K562 (cell line): ENCODE measurements at regions not wholly inside any gene's neighbourhood (a gene's known extent, or its start where the extent isn't known, plus 50 kb on each side); places are given as distances from the start of the nearest gene placed in this dataset.

ENCODE experiments used
- ATAC-seq: fragments of 200-7000 bp; cut with Tn5 transposase; 3 replicates; pipeline ENCODE4 v1.9.1; 2020; ENCODE audit warnings: moderate library complexity
- BruUV-seq: library from RNA; stranded (reverse); fragments of 400-500 nt; replicated peaks from 2 replicates; lab custom pipeline; 2021; lab: Mats Ljungman, UMichigan
- CTCF ChIA-PET: fragments of 300-600 bp; formaldehyde crosslinking; extraction: SDS; loops from one replicate; lab custom pipeline; 2021; ENCODE audit warnings: low intra/inter-chr PET ratio; lab: Yijun Ruan, JAX
- POLR2A ChIA-PET: fragments of 300-600, 350-650 bp; sonication (Branson Sonifier 250); formaldehyde crosslinking; extraction: SDS; loops from one replicate; lab custom pipeline; 2021; ENCODE audit warnings: antibody characterized with exemption, inconsistent platforms; lab: Yijun Ruan, JAX
- DNase-seq, 4 experiments: peaks; one replicate each; pipeline versions ENCODE4 v3.0.0 to v3.0.0-alpha.2; 2011 to 2018; ENCODE audit warnings: low spot score in 3 of 4, mixed read lengths in 3 of 4; ENCODE audit errors: extremely low read depth in 1 of 4
- FAIRE-seq: peaks from 2 replicates; lab custom pipeline; 2011; peaks lifted over from hg19 to GRCh38; lab: Jason Lieb, UNC
- H2AFZ ChIP-seq: 2 replicates; pipeline ENCODE4 v1.6.0; 2011; ENCODE audit warnings: low read depth, low read length, control low read depth, inconsistent platforms
- H3K27ac ChIP-seq: fragments of 200-600 bp; 3 replicates; pipeline ENCODE4 v1.8.0; 2011; ENCODE audit warnings: low read depth, mild to moderate bottlenecking, control low read depth, inconsistent platforms, low read length, moderate library complexity, mixed read lengths; ENCODE audit errors: extremely low read depth
- H3K27me3 ChIP-seq, 2 experiments: fragments of 300-600 bp in 1 of 2; 2 replicates in 1 of 2; 3 replicates in 1 of 2; pipeline versions ENCODE4 v1.6.0 to v1.8.0; 2011; ENCODE audit warnings: inconsistent platforms in 2 of 2, low read length in 2 of 2, mild to moderate bottlenecking in 1 of 2, mixed read lengths in 1 of 2, moderate library complexity in 1 of 2; ENCODE audit not compliant: control insufficient read depth in 2 of 2, insufficient read depth in 2 of 2
- H3K36me3 ChIP-seq: fragments of 300-600 bp; 3 replicates; pipeline ENCODE4 v1.8.0; 2011; ENCODE audit warnings: mild to moderate bottlenecking, low read length, inconsistent platforms; ENCODE audit not compliant: control insufficient read depth, insufficient read depth
- H3K4me1 ChIP-seq, 2 experiments: fragments of 200-600 bp in 1 of 2; replicated peaks in 1 of 2; 2 replicates in 1 of 2; 3 replicates in 1 of 2; pipeline versions ENCODE4 v1.5.1 to v1.8.0; 2011; ENCODE audit warnings: inconsistent platforms in 2 of 2, low read length in 2 of 2, mild to moderate bottlenecking in 1 of 2, mixed read lengths in 1 of 2, moderate library complexity in 1 of 2; ENCODE audit not compliant: control insufficient read depth in 2 of 2, insufficient read depth in 2 of 2
- H3K4me2 ChIP-seq: 2 replicates; pipeline ENCODE4 v1.6.1; 2011; ENCODE audit warnings: low read length, control low read depth, inconsistent platforms, mixed read lengths; ENCODE audit not compliant: insufficient read depth
- H3K4me3 ChIP-seq: fragments of 200-600 bp; sonication (generic), shearing (Covaris generic); 2 replicates; pipeline ENCODE4 v1.5.1; 2016; ENCODE audit warnings: control low read depth, inconsistent platforms
- H3K79me2 ChIP-seq: fragments of 200-600 bp; 3 replicates; pipeline ENCODE4 v1.8.0; 2011; ENCODE audit warnings: low read length, inconsistent platforms; ENCODE audit not compliant: control insufficient read depth, insufficient read depth
- H3K9ac ChIP-seq, 2 experiments: 2 replicates each; pipeline versions ENCODE4 v1.6.0 to v1.6.1; 2011; ENCODE audit warnings: low read depth in 2 of 2, low read length in 2 of 2, control low read depth in 1 of 2, inconsistent platforms in 1 of 2, mild to moderate bottlenecking in 1 of 2, mixed read lengths in 1 of 2; ENCODE audit not compliant: insufficient read depth in 1 of 2
- H3K9me1 ChIP-seq: one replicate; pipeline ENCODE4 v1.6.0; 2011; ENCODE audit warnings: inconsistent platforms, mild to moderate bottlenecking, low read length, moderate library complexity; ENCODE audit not compliant: control insufficient read depth, insufficient read depth
- H3K9me3 ChIP-seq: replicated peaks from 2 replicates; pipeline ENCODE4 v1.5.1; 2011; ENCODE audit warnings: low read depth, low read length, inconsistent platforms; ENCODE audit not compliant: control insufficient read depth, insufficient read depth
- H4K20me1 ChIP-seq: replicated peaks from 2 replicates; pipeline ENCODE4 v1.6.1; 2011; ENCODE audit warnings: low read length, inconsistent platforms, mixed read lengths; ENCODE audit not compliant: control insufficient read depth, insufficient read depth
- ARNT ChIP-seq, 2 experiments: fragments of 450-650 bp; IDR thresholded peaks; 2 replicates each; pipeline ENCODE4 v1.6.1; 2016; ENCODE audit warnings: mild to moderate bottlenecking in 1 of 2
- CHD4 ChIP-seq: fragments of 200-600 bp; sonication (generic); IDR thresholded peaks from 3 replicates; pipeline ENCODE4 v1.6.1; 2012; ENCODE audit warnings: low read depth, mild to moderate bottlenecking, mixed read lengths, low read length, inconsistent platforms; ENCODE audit not compliant: insufficient read depth, insufficient replicate concordance, poor library complexity, severe bottlenecking
- DPF2 ChIP-seq: fragments of 450-650 bp; IDR thresholded peaks from 2 replicates; pipeline ENCODE4 v1.6.1; 2016
- JUND ChIP-seq, 2 experiments: IDR thresholded peaks; 2 replicates in 1 of 2; 3 replicates in 1 of 2; pipeline ENCODE4 v1.6.1; 2011; ENCODE audit warnings: borderline replicate concordance in 2 of 2, low read depth in 2 of 2, low read length in 2 of 2, improper control_type of control experiment in 1 of 2, missing biosample characterization in 1 of 2, missing genetic modification characterization in 1 of 2, missing genetic modification reagents in 1 of 2
- KDM1A ChIP-seq, 2 experiments: fragments of 450-650 bp; IDR thresholded peaks; 2 replicates each; pipeline ENCODE4 v1.6.1; 2016; ENCODE audit warnings: mild to moderate bottlenecking in 2 of 2
- SIN3B ChIP-seq: fragments of 450-650 bp; IDR thresholded peaks from 2 replicates; pipeline ENCODE4 v1.6.1; 2017; ENCODE audit warnings: low read depth, mild to moderate bottlenecking, moderate library complexity
- ZBTB33 ChIP-seq: sonication (generic); formaldehyde crosslinking; IDR thresholded peaks from 2 replicates; pipeline ENCODE4 v1.8.1; 2023; ENCODE audit warnings: mild to moderate bottlenecking, missing genetic modification reagents
- ZBTB9 ChIP-seq: fragments of 450-650 bp; formaldehyde crosslinking; IDR thresholded peaks from 2 replicates; pipeline ENCODE4 v1.4.0; 2020; ENCODE audit warnings: mild to moderate bottlenecking, moderate library complexity
- ZC3H4 ChIP-seq: sonication (generic); formaldehyde crosslinking; IDR thresholded peaks from 2 replicates; pipeline ENCODE4 v1.9.0; 2021; ENCODE audit warnings: missing genetic modification reagents, borderline replicate concordance
- ZFPM2 ChIP-seq: fragments of 250-450 bp; sonication (Bioruptor Pico); IDR thresholded peaks from 2 replicates; pipeline ENCODE4 v1.5.1; 2022; ENCODE audit warnings: mild to moderate bottlenecking
- ZSCAN29 ChIP-seq: fragments of 450-650 bp; IDR thresholded peaks from 2 replicates; pipeline ENCODE4 v1.6.1; 2017
- WGBS: fragments of 100-300 bp; shearing (Covaris generic); methylation state at CpG from one replicate; pipeline ENCODE4 v1.1.6; 2016; ENCODE audit warnings: low coverage, mixed read lengths; ENCODE audit not compliant: insufficient coverage; ENCODE audit errors: missing lambda C conversion rate; 5-methylcytosine and 5-hydroxymethylcytosine counted together
- in situ Hi-C: fragments of 300-500 bp; cut with MboI; formaldehyde crosslinking; loops from 4 replicates; pipeline ENCODE4 v1.15.0; 2018; ENCODE audit warnings: inconsistent platforms, mixed read lengths
- intact Hi-C: fragments of 100-400 bp; cut with micrococcal nuclease; formaldehyde crosslinking; loops from 2 replicates; pipeline ENCODE4 v1.14.2; 2022
- TF ChIP-seq, protein P1 (sequence below): fragments of 250-450 bp; sonication (Bioruptor Pico); IDR thresholded peaks from 2 replicates; pipeline ENCODE4 v1.5.0; 2021
- TF ChIP-seq, protein P2 (sequence below): sonication (generic); formaldehyde crosslinking; IDR thresholded peaks from 2 replicates; pipeline ENCODE4 v1.8.0; 2023; ENCODE audit warnings: mild to moderate bottlenecking, missing genetic modification reagents

- Histone ChIP-seq H3K9me3 (peaks cover 8% of the 10 kb centered on the region), H3K4me1 (no peaks in the 10 kb centered on the region), H2AFZ (no peak overlapping the region), H3K27ac (no peak overlapping the region), H3K36me3 (no peaks in the 10 kb centered on the region), H3K27me3 (0 out of 5 replicates have a peak, but pooled peaks cover 0 to 5% of the 10 kb centered on the region in 2 experiments), H3K4me2 (no peak overlapping the region), H3K9ac (no peak overlapping the region), H3K79me2 (no peaks in the 10 kb centered on the region), H3K9me1 (no peaks in the 10 kb centered on the region), H4K20me1 (no peaks in the 10 kb centered on the region), H3K4me3 (no peak overlapping the region)
- in situ Hi-C loops (no loop called here), intact Hi-C loops (no loop called here)
- ChIA-PET POLR2A (no interaction called here), CTCF (no interaction called here)
- no peak for DNase-seq
- no peak for FAIRE-seq
- 3% methylated on average over 16 of the region's 19 CpGs for WGBS
- ATAC-seq = no peak
- no TSS peak for BruUV-seq
- TF ChIP-seq ZSCAN29 (no peak), ARNT (IDR thresholded peaks at IDR 0.05) (no peak), ZC3H4 (CRISPR knock-in tag) (no peak), ZFPM2 (no peak), SIN3B (no peak), CHD4 (no peak), DPF2 (no peak), KDM1A (IDR thresholded peaks at IDR 0.05) (no peak), ZBTB33 (CRISPR knock-in tag) (no peak), ZBTB9 (CRISPR knock-in tag) (no peak), JUND (IDR thresholded peaks at IDR 0.05; ENCODE audit: borderline replicate concordance, low read depth, low read length) (no peak), JUND (tag; IDR thresholded peaks at IDR 0.05; ENCODE audit: borderline replicate concordance, low read depth, low read length) (no peak)
- TF ChIP-seq, protein P1, sequence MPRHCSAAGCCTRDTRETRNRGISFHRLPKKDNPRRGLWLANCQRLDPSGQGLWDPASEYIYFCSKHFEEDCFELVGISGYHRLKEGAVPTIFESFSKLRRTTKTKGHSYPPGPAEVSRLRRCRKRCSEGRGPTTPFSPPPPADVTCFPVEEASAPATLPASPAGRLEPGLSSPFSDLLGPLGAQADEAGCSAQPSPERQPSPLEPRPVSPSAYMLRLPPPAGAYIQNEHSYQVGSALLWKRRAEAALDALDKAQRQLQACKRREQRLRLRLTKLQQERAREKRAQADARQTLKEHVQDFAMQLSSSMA = no peak
- TF ChIP-seq, protein P2, sequence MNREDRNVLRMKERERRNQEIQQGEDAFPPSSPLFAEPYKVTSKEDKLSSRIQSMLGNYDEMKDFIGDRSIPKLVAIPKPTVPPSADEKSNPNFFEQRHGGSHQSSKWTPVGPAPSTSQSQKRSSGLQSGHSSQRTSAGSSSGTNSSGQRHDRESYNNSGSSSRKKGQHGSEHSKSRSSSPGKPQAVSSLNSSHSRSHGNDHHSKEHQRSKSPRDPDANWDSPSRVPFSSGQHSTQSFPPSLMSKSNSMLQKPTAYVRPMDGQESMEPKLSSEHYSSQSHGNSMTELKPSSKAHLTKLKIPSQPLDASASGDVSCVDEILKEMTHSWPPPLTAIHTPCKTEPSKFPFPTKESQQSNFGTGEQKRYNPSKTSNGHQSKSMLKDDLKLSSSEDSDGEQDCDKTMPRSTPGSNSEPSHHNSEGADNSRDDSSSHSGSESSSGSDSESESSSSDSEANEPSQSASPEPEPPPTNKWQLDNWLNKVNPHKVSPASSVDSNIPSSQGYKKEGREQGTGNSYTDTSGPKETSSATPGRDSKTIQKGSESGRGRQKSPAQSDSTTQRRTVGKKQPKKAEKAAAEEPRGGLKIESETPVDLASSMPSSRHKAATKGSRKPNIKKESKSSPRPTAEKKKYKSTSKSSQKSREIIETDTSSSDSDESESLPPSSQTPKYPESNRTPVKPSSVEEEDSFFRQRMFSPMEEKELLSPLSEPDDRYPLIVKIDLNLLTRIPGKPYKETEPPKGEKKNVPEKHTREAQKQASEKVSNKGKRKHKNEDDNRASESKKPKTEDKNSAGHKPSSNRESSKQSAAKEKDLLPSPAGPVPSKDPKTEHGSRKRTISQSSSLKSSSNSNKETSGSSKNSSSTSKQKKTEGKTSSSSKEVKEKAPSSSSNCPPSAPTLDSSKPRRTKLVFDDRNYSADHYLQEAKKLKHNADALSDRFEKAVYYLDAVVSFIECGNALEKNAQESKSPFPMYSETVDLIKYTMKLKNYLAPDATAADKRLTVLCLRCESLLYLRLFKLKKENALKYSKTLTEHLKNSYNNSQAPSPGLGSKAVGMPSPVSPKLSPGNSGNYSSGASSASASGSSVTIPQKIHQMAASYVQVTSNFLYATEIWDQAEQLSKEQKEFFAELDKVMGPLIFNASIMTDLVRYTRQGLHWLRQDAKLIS = no peak
Observed at GRCh38 chr16:86107215-86107825, 208.4 kb downstream of the IRF8 start.
